ENCODE measurements at regions not wholly inside any gene's neighbourhood (a gene's known extent, or its start where the extent isn't known, plus 50 kb on each side); places are given as distances from the start of the nearest gene placed in this dataset.

DNA sequence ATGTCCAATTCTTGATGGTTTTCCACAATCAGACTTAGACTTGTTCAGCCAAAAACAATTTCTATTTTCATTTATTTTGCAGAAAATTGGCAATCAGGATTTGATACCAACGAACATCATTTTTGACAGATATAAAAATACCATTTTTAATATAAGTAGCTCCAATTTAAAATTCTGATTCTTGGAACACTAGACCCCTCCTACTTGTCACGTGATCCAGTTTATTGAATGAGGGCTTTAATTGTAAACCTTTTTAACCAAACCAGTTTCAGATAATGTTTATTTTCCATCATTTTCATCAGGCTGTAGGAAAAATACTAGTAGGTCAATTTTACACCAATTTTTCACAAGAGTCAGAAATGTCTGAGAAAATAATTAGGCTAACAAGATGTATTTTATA is 607.2 kb upstream of the RGS18 start:
- H3K27ac Mint-ChIP-seq = no peak overlapping the region
- H3K9me3 Mint-ChIP-seq = no peaks in the 10 kb centered on the region
- POLR2A ChIA-PET = no interaction called here
- H3K36me3 Mint-ChIP-seq = no peaks in the 10 kb centered on the region
- DNase-seq (ENCODE audit: low spot score) (no peak), ATAC-seq (no peak)
- peaks cover 3% of the 10 kb centered on the region; the same call in 1 of the 2 replicates for H3K4me1 Mint-ChIP-seq
- no peak for TF ChIP-seq AFF4 (CRISPR knock-in tag; IDR thresholded peaks at IDR 0.05; ENCODE audit: borderline replicate concordance)
- no peak for TF ChIP-seq TEAD1 (CRISPR knock-in tag; IDR thresholded peaks at IDR 0.05)
- TF ChIP-seq, protein P1, sequence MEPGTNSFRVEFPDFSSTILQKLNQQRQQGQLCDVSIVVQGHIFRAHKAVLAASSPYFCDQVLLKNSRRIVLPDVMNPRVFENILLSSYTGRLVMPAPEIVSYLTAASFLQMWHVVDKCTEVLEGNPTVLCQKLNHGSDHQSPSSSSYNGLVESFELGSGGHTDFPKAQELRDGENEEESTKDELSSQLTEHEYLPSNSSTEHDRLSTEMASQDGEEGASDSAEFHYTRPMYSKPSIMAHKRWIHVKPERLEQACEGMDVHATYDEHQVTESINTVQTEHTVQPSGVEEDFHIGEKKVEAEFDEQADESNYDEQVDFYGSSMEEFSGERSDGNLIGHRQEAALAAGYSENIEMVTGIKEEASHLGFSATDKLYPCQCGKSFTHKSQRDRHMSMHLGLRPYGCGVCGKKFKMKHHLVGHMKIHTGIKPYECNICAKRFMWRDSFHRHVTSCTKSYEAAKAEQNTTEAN (CRISPR knock-in tag; IDR thresholded peaks at IDR 0.05) = no peak
- TF ChIP-seq ZNF232 (CRISPR knock-in tag; IDR thresholded peaks at IDR 0.05) = no peak
- no peak for TF ChIP-seq TP53 (CRISPR knock-in tag; IDR thresholded peaks at IDR 0.05)
- no peak for TF ChIP-seq ZNF512 (CRISPR knock-in tag; IDR thresholded peaks at IDR 0.05; ENCODE audit: borderline replicate concordance)
- TF ChIP-seq, protein P2, sequence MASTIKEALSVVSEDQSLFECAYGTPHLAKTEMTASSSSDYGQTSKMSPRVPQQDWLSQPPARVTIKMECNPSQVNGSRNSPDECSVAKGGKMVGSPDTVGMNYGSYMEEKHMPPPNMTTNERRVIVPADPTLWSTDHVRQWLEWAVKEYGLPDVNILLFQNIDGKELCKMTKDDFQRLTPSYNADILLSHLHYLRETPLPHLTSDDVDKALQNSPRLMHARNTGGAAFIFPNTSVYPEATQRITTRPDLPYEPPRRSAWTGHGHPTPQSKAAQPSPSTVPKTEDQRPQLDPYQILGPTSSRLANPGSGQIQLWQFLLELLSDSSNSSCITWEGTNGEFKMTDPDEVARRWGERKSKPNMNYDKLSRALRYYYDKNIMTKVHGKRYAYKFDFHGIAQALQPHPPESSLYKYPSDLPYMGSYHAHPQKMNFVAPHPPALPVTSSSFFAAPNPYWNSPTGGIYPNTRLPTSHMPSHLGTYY (CRISPR knock-in tag; IDR thresholded peaks at IDR 0.05) = no peak
- TF ChIP-seq, protein P3, sequence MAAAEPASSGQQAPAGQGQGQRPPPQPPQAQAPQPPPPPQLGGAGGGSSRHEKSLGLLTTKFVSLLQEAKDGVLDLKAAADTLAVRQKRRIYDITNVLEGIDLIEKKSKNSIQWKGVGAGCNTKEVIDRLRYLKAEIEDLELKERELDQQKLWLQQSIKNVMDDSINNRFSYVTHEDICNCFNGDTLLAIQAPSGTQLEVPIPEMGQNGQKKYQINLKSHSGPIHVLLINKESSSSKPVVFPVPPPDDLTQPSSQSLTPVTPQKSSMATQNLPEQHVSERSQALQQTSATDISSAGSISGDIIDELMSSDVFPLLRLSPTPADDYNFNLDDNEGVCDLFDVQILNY (CRISPR knock-in tag; IDR thresholded peaks at IDR 0.05) = no peak
- TF ChIP-seq, protein P4, sequence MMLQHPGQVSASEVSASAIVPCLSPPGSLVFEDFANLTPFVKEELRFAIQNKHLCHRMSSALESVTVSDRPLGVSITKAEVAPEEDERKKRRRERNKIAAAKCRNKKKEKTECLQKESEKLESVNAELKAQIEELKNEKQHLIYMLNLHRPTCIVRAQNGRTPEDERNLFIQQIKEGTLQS (CRISPR knock-in tag; conservative IDR thresholded peaks at IDR 0.05) = no peak
- TF ChIP-seq, protein P5, sequence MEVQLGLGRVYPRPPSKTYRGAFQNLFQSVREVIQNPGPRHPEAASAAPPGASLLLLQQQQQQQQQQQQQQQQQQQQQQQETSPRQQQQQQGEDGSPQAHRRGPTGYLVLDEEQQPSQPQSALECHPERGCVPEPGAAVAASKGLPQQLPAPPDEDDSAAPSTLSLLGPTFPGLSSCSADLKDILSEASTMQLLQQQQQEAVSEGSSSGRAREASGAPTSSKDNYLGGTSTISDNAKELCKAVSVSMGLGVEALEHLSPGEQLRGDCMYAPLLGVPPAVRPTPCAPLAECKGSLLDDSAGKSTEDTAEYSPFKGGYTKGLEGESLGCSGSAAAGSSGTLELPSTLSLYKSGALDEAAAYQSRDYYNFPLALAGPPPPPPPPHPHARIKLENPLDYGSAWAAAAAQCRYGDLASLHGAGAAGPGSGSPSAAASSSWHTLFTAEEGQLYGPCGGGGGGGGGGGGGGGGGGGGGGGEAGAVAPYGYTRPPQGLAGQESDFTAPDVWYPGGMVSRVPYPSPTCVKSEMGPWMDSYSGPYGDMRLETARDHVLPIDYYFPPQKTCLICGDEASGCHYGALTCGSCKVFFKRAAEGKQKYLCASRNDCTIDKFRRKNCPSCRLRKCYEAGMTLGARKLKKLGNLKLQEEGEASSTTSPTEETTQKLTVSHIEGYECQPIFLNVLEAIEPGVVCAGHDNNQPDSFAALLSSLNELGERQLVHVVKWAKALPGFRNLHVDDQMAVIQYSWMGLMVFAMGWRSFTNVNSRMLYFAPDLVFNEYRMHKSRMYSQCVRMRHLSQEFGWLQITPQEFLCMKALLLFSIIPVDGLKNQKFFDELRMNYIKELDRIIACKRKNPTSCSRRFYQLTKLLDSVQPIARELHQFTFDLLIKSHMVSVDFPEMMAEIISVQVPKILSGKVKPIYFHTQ (CRISPR knock-in tag; IDR thresholded peaks at IDR 0.05) = no peak
- no peak for TF ChIP-seq ZNF121 (CRISPR knock-in tag; IDR thresholded peaks at IDR 0.05)
- no peak for TF ChIP-seq IRF2 (CRISPR knock-in tag; IDR thresholded peaks at IDR 0.05; ENCODE audit: borderline replicate concordance, low read depth)
- no peak for TF ChIP-seq CREM (CRISPR knock-in tag; IDR thresholded peaks at IDR 0.05)
- TF ChIP-seq GRHL2 (CRISPR knock-in tag; IDR thresholded peaks at IDR 0.05; ENCODE audit: insufficient replicate concordance, severe bottlenecking) = no peak
- TF ChIP-seq, protein P6, sequence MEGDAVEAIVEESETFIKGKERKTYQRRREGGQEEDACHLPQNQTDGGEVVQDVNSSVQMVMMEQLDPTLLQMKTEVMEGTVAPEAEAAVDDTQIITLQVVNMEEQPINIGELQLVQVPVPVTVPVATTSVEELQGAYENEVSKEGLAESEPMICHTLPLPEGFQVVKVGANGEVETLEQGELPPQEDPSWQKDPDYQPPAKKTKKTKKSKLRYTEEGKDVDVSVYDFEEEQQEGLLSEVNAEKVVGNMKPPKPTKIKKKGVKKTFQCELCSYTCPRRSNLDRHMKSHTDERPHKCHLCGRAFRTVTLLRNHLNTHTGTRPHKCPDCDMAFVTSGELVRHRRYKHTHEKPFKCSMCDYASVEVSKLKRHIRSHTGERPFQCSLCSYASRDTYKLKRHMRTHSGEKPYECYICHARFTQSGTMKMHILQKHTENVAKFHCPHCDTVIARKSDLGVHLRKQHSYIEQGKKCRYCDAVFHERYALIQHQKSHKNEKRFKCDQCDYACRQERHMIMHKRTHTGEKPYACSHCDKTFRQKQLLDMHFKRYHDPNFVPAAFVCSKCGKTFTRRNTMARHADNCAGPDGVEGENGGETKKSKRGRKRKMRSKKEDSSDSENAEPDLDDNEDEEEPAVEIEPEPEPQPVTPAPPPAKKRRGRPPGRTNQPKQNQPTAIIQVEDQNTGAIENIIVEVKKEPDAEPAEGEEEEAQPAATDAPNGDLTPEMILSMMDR (IDR thresholded peaks at IDR 0.05) = no peak
- TF ChIP-seq CBFB (CRISPR knock-in tag; IDR thresholded peaks at IDR 0.05; ENCODE audit: low read depth) = no peak
- no peak for TF ChIP-seq NR3C1 (CRISPR knock-in tag; conservative IDR thresholded peaks at IDR 0.05; ENCODE audit: low read depth)
- no peak for TF ChIP-seq ZNF396 (CRISPR knock-in tag; IDR thresholded peaks at IDR 0.05; ENCODE audit: borderline replicate concordance)
- H3K4me3 Mint-ChIP-seq = no peak overlapping the region
- H3K27me3 Mint-ChIP-seq (ENCODE audit: low read depth) = no peaks in the 10 kb centered on the region
- CTCF ChIA-PET = no interaction called here
